ENCODE measurements at regions not wholly inside any gene's neighbourhood (a gene's known extent, or its start where the extent isn't known, plus 50 kb on each side); places are given as distances from the start of the nearest gene placed in this dataset.

DNA sequence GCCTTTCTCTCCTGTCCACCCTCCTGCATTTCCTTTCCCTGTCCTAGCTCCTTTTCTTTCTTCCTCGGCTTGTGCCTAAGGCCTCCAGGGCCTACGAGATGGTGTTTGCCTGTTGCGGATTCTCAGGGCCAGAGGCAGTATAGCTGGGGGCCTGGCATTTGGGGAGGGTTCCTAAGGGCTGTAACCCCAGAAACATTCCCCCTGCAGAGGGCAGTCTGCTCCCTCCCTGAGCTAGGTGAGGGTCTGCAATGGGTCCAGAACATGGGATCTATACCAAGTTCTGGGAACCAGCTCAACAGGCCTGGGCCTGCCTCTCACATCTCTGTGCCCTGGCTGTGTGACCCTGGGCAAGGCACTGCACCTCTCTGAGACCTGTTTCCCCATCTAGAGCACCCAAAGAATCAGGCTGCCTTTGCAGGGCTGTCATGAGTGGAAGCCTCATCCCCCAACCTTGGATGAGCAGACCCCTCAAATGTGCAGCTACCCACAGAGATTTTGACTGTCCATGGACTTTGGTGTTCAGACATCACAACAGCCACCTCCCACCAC, 97.5 kb downstream of the GLI2 start:
- DNase-seq = no peak
- H3K27ac ChIP-seq (replicated peaks) = no peak overlapping the region
- intact Hi-C loops (cut with micrococcal nuclease) = no loop called here
- H3K4me1 ChIP-seq = no peaks in the 10 kb centered on the region
- no peak overlapping the region for H3K4me3 ChIP-seq
- TF ChIP-seq, protein P1, sequence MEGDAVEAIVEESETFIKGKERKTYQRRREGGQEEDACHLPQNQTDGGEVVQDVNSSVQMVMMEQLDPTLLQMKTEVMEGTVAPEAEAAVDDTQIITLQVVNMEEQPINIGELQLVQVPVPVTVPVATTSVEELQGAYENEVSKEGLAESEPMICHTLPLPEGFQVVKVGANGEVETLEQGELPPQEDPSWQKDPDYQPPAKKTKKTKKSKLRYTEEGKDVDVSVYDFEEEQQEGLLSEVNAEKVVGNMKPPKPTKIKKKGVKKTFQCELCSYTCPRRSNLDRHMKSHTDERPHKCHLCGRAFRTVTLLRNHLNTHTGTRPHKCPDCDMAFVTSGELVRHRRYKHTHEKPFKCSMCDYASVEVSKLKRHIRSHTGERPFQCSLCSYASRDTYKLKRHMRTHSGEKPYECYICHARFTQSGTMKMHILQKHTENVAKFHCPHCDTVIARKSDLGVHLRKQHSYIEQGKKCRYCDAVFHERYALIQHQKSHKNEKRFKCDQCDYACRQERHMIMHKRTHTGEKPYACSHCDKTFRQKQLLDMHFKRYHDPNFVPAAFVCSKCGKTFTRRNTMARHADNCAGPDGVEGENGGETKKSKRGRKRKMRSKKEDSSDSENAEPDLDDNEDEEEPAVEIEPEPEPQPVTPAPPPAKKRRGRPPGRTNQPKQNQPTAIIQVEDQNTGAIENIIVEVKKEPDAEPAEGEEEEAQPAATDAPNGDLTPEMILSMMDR (IDR thresholded peaks at IDR 0.05; ENCODE audit: borderline replicate concordance) = no peak
- no peaks in the 10 kb centered on the region for H3K27me3 ChIP-seq (ENCODE audit: low read depth)
- no peaks in the 10 kb centered on the region for H3K36me3 ChIP-seq
- H3K9me3 ChIP-seq (replicated peaks) = no peaks in the 10 kb centered on the region

DNA sequence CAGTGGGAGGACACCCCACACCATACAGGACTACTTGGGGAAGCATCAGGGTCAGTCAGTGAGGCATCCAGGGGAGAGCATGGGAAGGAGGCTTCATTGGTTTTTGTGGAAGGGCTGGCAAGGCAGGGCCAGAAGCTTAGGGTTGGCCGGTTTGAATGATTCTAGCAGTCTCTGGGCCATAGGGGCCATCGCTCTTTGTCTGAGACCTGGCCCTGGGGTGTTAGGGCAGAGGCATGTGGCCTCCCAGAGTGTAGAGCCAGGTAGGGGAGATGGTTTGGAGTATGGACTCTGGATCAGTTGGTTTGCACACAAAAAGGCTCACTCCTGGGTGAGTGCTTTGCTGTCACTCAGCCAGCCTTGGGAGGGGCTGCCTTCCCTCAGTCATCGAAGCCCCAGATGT, 98.5 kb downstream of the GLI2 start:
- Histone ChIP-seq H3K4me3 (no peak overlapping the region), H3K27me3 (ENCODE audit: low read depth) (no peaks in the 10 kb centered on the region), H3K27ac (replicated peaks) (no peak overlapping the region), H3K9me3 (replicated peaks) (no peaks in the 10 kb centered on the region), H3K4me1 (no peaks in the 10 kb centered on the region), H3K36me3 (no peaks in the 10 kb centered on the region)
- intact Hi-C loops (cut with micrococcal nuclease) = no loop called here
- TF ChIP-seq, protein P1 (IDR thresholded peaks at IDR 0.05; ENCODE audit: borderline replicate concordance) = no peak
- no peak for DNase-seq

DNA sequence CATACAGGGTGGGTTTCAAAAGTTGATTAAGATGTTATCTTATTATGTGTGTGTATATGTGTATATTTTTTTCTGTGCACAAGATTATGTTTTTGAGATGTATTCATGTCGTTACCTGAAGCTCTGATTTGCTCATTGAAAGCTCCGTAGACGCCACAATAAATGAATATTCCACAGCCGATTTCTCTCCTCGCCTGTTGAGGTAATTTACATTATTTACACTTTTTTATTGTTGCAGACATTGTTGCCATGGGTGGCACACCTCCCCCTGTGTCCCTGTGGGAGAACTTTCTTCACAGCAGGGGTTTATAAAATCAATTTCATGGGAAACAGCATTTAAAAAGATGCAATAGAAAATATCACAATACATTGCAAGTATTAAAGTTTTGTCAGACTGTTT, 100.6 kb downstream of the GLI2 start:
- Histone ChIP-seq H3K4me3 (no peak overlapping the region), H3K9me3 (replicated peaks) (no peaks in the 10 kb centered on the region), H3K27ac (replicated peaks) (no peak overlapping the region), H3K27me3 (ENCODE audit: low read depth) (no peaks in the 10 kb centered on the region), H3K36me3 (no peaks in the 10 kb centered on the region), H3K4me1 (peaks cover 1% of the 10 kb centered on the region)
- intact Hi-C loops (cut with micrococcal nuclease) = no loop called here
- TF ChIP-seq, protein P1 (IDR thresholded peaks at IDR 0.05; ENCODE audit: borderline replicate concordance) = no peak
- DNase-seq = no peak

DNA sequence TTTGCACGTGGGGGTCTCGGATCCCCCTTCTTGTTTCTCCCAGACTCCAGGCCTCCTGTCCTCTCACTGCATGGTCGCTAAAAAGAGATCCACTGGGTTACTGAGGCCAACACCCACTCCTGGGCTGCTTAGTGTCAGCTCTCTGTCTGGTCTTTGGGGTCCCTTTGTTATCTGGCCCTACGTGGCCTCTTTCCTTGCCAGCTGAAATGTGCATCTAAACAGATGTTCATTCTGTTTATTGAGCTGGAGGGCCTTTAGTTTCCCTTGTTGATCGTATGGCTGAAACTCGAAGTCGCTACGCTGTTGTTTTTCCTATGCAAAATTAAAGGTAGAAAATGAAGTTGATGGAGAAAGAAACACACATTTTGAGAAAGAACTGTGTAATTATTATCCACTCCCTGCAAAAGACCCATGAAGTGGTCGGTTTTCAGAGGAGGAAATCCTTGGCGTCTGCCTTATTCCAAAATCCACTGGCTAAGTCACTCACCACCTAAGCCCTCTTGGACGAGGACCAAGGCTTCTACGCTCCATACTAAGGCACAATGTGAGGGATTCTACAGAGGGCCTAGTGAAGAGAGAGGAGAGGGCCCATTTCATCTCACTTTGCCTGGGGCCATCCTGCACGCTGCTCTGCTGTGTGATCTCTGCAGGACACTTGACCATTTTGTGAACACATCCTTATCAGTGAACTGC, 105.3 kb downstream of the GLI2 start:
- intact Hi-C loops (cut with micrococcal nuclease) = no loop called here
- TF ChIP-seq, protein P1 (IDR thresholded peaks at IDR 0.05; ENCODE audit: borderline replicate concordance) = no peak
- no peak overlapping the region for H3K27ac ChIP-seq (replicated peaks)
- H3K4me1 ChIP-seq = peaks cover 10% of the 10 kb centered on the region
- DNase-seq = no peak
- peaks cover 7% of the 10 kb centered on the region for H3K27me3 ChIP-seq (ENCODE audit: low read depth)
- H3K36me3 ChIP-seq = no peaks in the 10 kb centered on the region
- H3K4me3 ChIP-seq = no peak overlapping the region
- H3K9me3 ChIP-seq (replicated peaks) = no peaks in the 10 kb centered on the region

DNA sequence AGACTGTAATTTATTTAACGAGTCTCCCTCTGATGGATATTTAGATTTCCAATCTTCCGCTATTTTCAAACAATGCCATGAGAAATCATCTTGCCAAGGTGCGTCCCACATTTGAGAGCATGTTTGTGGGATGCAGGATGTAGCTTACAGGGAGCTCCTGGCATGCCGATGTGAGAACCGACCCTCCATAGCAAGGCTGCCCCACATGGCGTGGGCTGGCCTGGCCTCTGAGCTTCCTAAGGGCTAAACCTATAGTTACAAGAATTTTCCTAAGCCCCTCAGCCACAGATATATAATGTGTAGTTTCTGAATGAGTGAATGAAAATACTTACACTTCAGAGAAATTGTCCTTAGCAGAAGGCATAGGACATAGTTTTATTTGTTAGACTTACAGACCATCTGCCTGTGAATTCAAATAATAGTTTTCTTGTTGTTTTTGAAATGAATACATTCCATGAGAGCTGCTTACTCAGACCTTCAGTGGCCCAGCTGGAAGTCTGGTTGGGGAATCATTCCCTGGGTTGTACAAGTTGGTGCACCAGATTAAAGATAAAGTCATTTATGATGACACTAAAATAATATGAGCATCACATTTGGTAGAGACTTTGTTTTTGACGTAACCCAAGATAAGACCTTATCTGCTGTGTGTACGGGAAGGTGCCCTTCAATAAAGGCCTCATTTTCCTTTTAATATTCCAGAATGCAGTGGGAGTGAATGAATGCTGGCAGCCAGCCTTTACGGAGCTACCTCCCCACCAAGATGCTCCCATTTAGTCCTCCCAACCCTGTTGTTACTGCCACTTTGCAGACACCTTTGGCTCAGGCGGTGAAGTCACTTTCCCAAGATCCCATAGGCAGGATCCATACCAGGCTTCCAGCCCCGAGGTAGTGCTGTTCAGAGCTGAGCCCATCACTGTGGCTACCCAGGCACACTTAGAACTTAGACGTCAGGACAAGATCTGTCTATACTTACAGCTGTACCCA, 107.1 kb downstream of the GLI2 start:
- intact Hi-C loops (cut with micrococcal nuclease) = no loop called here
- Histone ChIP-seq H3K36me3 (no peaks in the 10 kb centered on the region), H3K4me3 (no peak overlapping the region), H3K4me1 (peaks cover 10% of the 10 kb centered on the region), H3K9me3 (replicated peaks) (no peaks in the 10 kb centered on the region), H3K27me3 (ENCODE audit: low read depth) (peaks cover 13% of the 10 kb centered on the region), H3K27ac (replicated peaks) (no peak overlapping the region)
- DNase-seq = no peak
- TF ChIP-seq, protein P1 (IDR thresholded peaks at IDR 0.05; ENCODE audit: borderline replicate concordance) = no peak

All from left ventricle myocardium inferior (tissue), 1 donor.